ENCODE measurements at regions not wholly inside any gene's neighbourhood (a gene's known extent, or its start where the extent isn't known, plus 50 kb on each side); places are given as distances from the start of the nearest gene placed in this dataset.

- no peak overlapping the region for H2BK120ac ChIP-seq (ENCODE audit: low read depth, low read length)
- H3K36me3 ChIP-seq (ENCODE audit: control insufficient read depth, insufficient read depth, low read length) = no peaks in the 10 kb centered on the region
- H3K27me3 ChIP-seq (ENCODE audit: control insufficient read depth, insufficient read depth, low read length) = no peaks in the 10 kb centered on the region
- H2AK9ac ChIP-seq (replicated peaks; ENCODE audit: low read depth, low read length, poor library complexity) = no peak overlapping the region
- H3K9me3 ChIP-seq (ENCODE audit: control insufficient read depth, insufficient read depth, low read length) = peaks cover 35% of the 10 kb centered on the region
- BruUV-seq (replicated peaks) = no TSS peak
- no peak overlapping the region for H2AFZ ChIP-seq (replicated peaks; ENCODE audit: low read length, poor library complexity)
- H2BK15ac ChIP-seq (ENCODE audit: low read depth, low read length) = no peak overlapping the region
- in situ Hi-C loops (cut with MboI; ENCODE audit: low sequenced_read_pairs) (no loop called here), dilution Hi-C loops (cut with HindIII; ENCODE audit: low sequenced_read_pairs, unreplicated experiment) (no loop called here), intact Hi-C loops (cut with micrococcal nuclease) (no loop called here)
- no peak overlapping the region for H3K23ac ChIP-seq (ENCODE audit: low read depth, low read length)
- H2BK20ac ChIP-seq (ENCODE audit: low read depth, low read length) = no peak overlapping the region
- no peak overlapping the region for H3K4me2 ChIP-seq (ENCODE audit: low read depth, low read length)
- H3K9me1 ChIP-seq (ENCODE audit: insufficient read depth, low read length) = no peaks in the 10 kb centered on the region
- H3K4me3 ChIP-seq (ENCODE audit: insufficient read depth, low read depth, low read length) = no peak overlapping the region
- TF ChIP-seq RCOR1 (IDR thresholded peaks at IDR 0.05; ENCODE audit: insufficient replicate concordance, low read length) = no peak
- TF ChIP-seq RFX5 (IDR thresholded peaks at IDR 0.05; ENCODE audit: low read depth, low read length) = no peak
- no peak for TF ChIP-seq MAFK (IDR thresholded peaks at IDR 0.05; ENCODE audit: low read depth, low read length)
- ChIA-PET CTCF (no interaction called here), POLR2A (ENCODE audit: unreplicated experiment) (no interaction called here)
- no peak overlapping the region for H4K91ac ChIP-seq (ENCODE audit: insufficient read depth, low read depth, low read length)
- no peak for ATAC-seq (ENCODE audit: low read depth)
- H2BK5ac ChIP-seq (ENCODE audit: low read depth, low read length, poor library complexity, severe bottlenecking) = no peak overlapping the region
- no peak overlapping the region for H3K4ac ChIP-seq (ENCODE audit: low read depth, low read length)
- H4K8ac ChIP-seq (ENCODE audit: low read depth in 2 of 2, low read length in 2 of 2) = no peak overlapping the region
- DNase-seq = no peak
- no CpG with 5 or more reads among the region's 1 CpG for WGBS, 2 experiments (ENCODE audit: extremely low coverage in 2 of 2, insufficient read length in 1 of 2)
- no peaks in the 10 kb centered on the region for H3K4me1 ChIP-seq (ENCODE audit: control insufficient read depth, insufficient read depth, low read length)
- no peak overlapping the region for H4K5ac ChIP-seq (ENCODE audit: low read depth, low read length)
- H3K27ac ChIP-seq (ENCODE audit: insufficient read depth, low read length) = no peak overlapping the region
- no peak overlapping the region for H2AK5ac ChIP-seq (ENCODE audit: low read depth, low read length)
- H3K56ac ChIP-seq (ENCODE audit: extremely low read depth, insufficient read depth, low read length) = no peak overlapping the region
- H4K20me1 ChIP-seq (ENCODE audit: insufficient read depth, low read length) = no peaks in the 10 kb centered on the region
- H3K18ac ChIP-seq (ENCODE audit: low read depth, low read length) = no peak overlapping the region
- H3K14ac ChIP-seq (replicated peaks; ENCODE audit: low read depth, low read length) = no peak overlapping the region
- H3K9ac ChIP-seq (ENCODE audit: low read depth, low read length) = no peak overlapping the region
- H3K79me1 ChIP-seq (ENCODE audit: low read depth in 1 of 2, low read length in 2 of 2) = no peaks in the 10 kb centered on the region
These were observed 504.4 kb upstream of the EEF2KMT start for GRCh38 chr16:5601957-5602356.
